ENCODE measurements at regions not wholly inside any gene's neighbourhood (a gene's known extent, or its start where the extent isn't known, plus 50 kb on each side); places are given as distances from the start of the nearest gene placed in this dataset.

DNA sequence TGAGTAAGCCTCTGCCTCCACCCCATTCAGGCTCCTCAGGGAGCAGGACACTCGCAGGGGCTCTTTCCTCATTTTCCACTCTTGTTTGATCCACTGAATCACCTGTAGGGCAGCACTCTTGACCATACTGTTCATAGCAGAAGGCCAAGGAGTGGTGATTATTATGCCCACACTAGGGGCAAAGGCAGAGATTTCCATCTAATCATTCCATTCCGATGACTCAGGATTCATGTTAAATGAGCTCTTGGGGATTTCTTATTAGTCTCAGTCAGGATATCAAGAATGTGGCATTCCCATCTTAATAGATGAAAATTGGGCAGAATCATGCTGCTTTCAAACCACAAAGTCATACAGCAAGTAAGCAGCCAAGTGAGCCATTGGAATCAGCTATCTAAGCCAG is 101.9 kb upstream of the MOCS1 start:
- TF ChIP-seq, protein P1, sequence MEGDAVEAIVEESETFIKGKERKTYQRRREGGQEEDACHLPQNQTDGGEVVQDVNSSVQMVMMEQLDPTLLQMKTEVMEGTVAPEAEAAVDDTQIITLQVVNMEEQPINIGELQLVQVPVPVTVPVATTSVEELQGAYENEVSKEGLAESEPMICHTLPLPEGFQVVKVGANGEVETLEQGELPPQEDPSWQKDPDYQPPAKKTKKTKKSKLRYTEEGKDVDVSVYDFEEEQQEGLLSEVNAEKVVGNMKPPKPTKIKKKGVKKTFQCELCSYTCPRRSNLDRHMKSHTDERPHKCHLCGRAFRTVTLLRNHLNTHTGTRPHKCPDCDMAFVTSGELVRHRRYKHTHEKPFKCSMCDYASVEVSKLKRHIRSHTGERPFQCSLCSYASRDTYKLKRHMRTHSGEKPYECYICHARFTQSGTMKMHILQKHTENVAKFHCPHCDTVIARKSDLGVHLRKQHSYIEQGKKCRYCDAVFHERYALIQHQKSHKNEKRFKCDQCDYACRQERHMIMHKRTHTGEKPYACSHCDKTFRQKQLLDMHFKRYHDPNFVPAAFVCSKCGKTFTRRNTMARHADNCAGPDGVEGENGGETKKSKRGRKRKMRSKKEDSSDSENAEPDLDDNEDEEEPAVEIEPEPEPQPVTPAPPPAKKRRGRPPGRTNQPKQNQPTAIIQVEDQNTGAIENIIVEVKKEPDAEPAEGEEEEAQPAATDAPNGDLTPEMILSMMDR (optimal IDR thresholded peaks at IDR 0.05 in 1 of 3, IDR thresholded peaks at IDR 0.05 in 1 of 3, conservative IDR thresholded peaks at IDR 0.05 in 1 of 3; ENCODE audit: extremely low read depth in 1 of 3, insufficient read depth in 2 of 3, low read length in 3 of 3), result no peak
- TF ChIP-seq EZH2 (IDR thresholded peaks at IDR 0.05; ENCODE audit: low read length), result no peak

Data from keratinocyte (primary cell).